Activated CD8-positive, alpha-beta memory T cell treated with anti-CD3 and anti-CD28 coated beads, Interleukin-2, amount 50 U/mL, for 48 hours (primary cell): ENCODE measurements at regions not wholly inside any gene's neighbourhood (a gene's known extent, or its start where the extent isn't known, plus 50 kb on each side); places are given as distances from the start of the nearest gene placed in this dataset.
"Not testable (repeated sequence)": the region's sequence is repeated elsewhere in the genome, so short reads cannot be mapped to it uniquely, and the experiment has no call there.

ENCODE experiments used
- DNase-seq: peaks from one replicate; pipeline ENCODE4 v3.0.0-alpha.2; 2020

- DNase-seq: no peak
These were observed 70.8 kb upstream of the HMGXB4 start for GRCh38 chr22:35186492-35186891.

- not testable (repeated sequence) for DNase-seq
These were observed 68.4 kb upstream of the HMGXB4 start for GRCh38 chr22:35188930-35189329.

- no peak for DNase-seq
These were observed 67.7 kb upstream of the HMGXB4 start for GRCh38 chr22:35189559-35189958.

- DNase-seq: no peak
These were observed 65.9 kb upstream of the HMGXB4 start for GRCh38 chr22:35191412-35191811.

GRCh38 chr22:35192129-35192918, 65.0 kb upstream of the HMGXB4 start:
- no peak for DNase-seq

- DNase-seq: no peak
These were observed 62.1 kb upstream of the HMGXB4 start for GRCh38 chr22:35195226-35195625.

GRCh38 chr22:35195821-35196220, 61.5 kb upstream of the HMGXB4 start:
- DNase-seq: no peak

GRCh38 chr22:35197071-35197470, 60.2 kb upstream of the HMGXB4 start:
- DNase-seq: no peak

GRCh38 chr22:35197886-35198285, 59.4 kb upstream of the HMGXB4 start:
- no peak for DNase-seq

GRCh38 chr22:35198738-35199137, 58.6 kb upstream of the HMGXB4 start:
- DNase-seq: no peak

- DNase-seq: no peak
These were observed 54.9 kb upstream of the HMGXB4 start for GRCh38 chr22:35202376-35202775.

- DNase-seq: no peak
These were observed 53.7 kb upstream of the HMGXB4 start for GRCh38 chr22:35203583-35203982.

- DNase-seq: no peak
These were observed 52.2 kb upstream of the HMGXB4 start for GRCh38 chr22:35204807-35205775.

GRCh38 chr22:35205961-35206360, 51.3 kb upstream of the HMGXB4 start:
- DNase-seq: no peak

- no peak for DNase-seq
These were observed 50.4 kb upstream of the HMGXB4 start for GRCh38 chr22:35206889-35207288.
